Gastroesophageal sphincter (tissue), 4 donors: ENCODE measurements at regions not wholly inside any gene's neighbourhood (a gene's known extent, or its start where the extent isn't known, plus 50 kb on each side); places are given as distances from the start of the nearest gene placed in this dataset.

Experiments
- ATAC-seq: fragments of 150-250 bp; one replicate; pipeline ENCODE4 v1.9.1; 2016; ENCODE audit warnings: mild to moderate bottlenecking, moderate library complexity
- H3K27ac ChIP-seq, 4 donors: fragments of 200-600 bp; sonication (generic) in 3 of 4; 1 replicate in 3 of 4; 2 replicates in 1 of 4; pipeline ENCODE4 v1.5.1; 2016 to 2019
- H3K27me3 ChIP-seq: fragments of 200-600 bp; sonication (generic); one replicate; pipeline ENCODE4 v1.5.1; 2019
- H3K36me3 ChIP-seq, 2 donors: fragments of 200-600 bp; sonication (generic); one replicate each; pipeline ENCODE4 v1.5.1; 2019; ENCODE audit warnings: control low read depth in 1 of 2
- H3K4me1 ChIP-seq, 3 donors: fragments of 200-600 bp; sonication (generic); 1 replicate in 2 of 3; 2 replicates in 1 of 3; pipeline ENCODE4 v1.5.1; 2016 to 2019; ENCODE audit warnings: control low read depth in 2 of 3
- H3K4me3 ChIP-seq, 2 donors: fragments of 200-600 bp; sonication (generic); one replicate each; pipeline ENCODE4 v1.5.1; 2019; ENCODE audit warnings: mild to moderate bottlenecking in 1 of 2, moderate library complexity in 1 of 2
- H3K9me3 ChIP-seq, 3 donors: fragments of 200-600 bp; sonication (generic); one replicate each; pipeline ENCODE4 v1.5.1; 2017 to 2019; ENCODE audit warnings: control low read depth in 2 of 3
- CTCF ChIP-seq, 4 experiments: fragments of 200-600 bp in 2 of 4; fragments of 450-650 bp in 2 of 4; sonication (generic) in 1 of 4; IDR thresholded peaks; one replicate each; pipeline ENCODE4 v1.5.1; 2017 to 2019; ENCODE audit warnings: antibody characterized with exemption in 4 of 4, mild to moderate bottlenecking in 2 of 4, moderate library complexity in 2 of 4
- EP300 ChIP-seq: sonication (generic); formaldehyde crosslinking; IDR thresholded peaks from one replicate; pipeline ENCODE4 v1.6.1; 2017; ENCODE audit warnings: antibody characterized with exemption, mild to moderate bottlenecking
- POLR2A ChIP-seq, 2 donors: fragments of 450-650 bp; IDR thresholded peaks; one replicate each; pipeline ENCODE4 v1.6.1; 2017; ENCODE audit warnings: antibody characterized with exemption in 2 of 2, mild to moderate bottlenecking in 2 of 2, moderate library complexity in 1 of 2
- POLR2AphosphoS5 ChIP-seq: sonication (generic); formaldehyde crosslinking; IDR thresholded peaks from one replicate; pipeline ENCODE4 v1.6.1; 2017; ENCODE audit warnings: antibody characterized with exemption
- WGBS, 2 donors: methylation state at CpG; one replicate each; pipeline ENCODE4 v1.1.5; 2018; ENCODE audit warnings: low coverage in 1 of 2; 5-methylcytosine and 5-hydroxymethylcytosine counted together

- Histone ChIP-seq H3K36me3 (no peaks in the 10 kb centered on the region), H3K4me1 (no peaks in the 10 kb centered on the region), H3K27ac (no peak overlapping the region), H3K4me3 (no peak overlapping the region), H3K9me3 (no peaks in the 10 kb centered on the region), H3K27me3 (no peaks in the 10 kb centered on the region)
- no peak for TF ChIP-seq CTCF (IDR thresholded peaks at IDR 0.05)
- 74 to 84% methylated on average over 5 of the region's 5 CpGs for WGBS, 2 donors
- no peak for ATAC-seq
Measured at GRCh38 chr4:121220698-121221097, 56.6 kb upstream of the TNIP3 start.

GRCh38 chr4:121219227-121219626 is 55.1 kb upstream of the TNIP3 start:
- Histone ChIP-seq H3K4me1 (no peaks in the 10 kb centered on the region), H3K9me3 (no peaks in the 10 kb centered on the region), H3K4me3 (no peak overlapping the region), H3K36me3 (no peaks in the 10 kb centered on the region), H3K27ac (no peak overlapping the region), H3K27me3 (no peaks in the 10 kb centered on the region)
- no peak for ATAC-seq
- TF ChIP-seq CTCF (IDR thresholded peaks at IDR 0.05) = no peak
- TF ChIP-seq POLR2A (IDR thresholded peaks at IDR 0.05) = no peak
- no peak for TF ChIP-seq POLR2AphosphoS5
- no peak for TF ChIP-seq EP300
- 31 to 33% methylated on average over 1 of the region's 1 CpG for WGBS, 2 donors

- H3K4me3 ChIP-seq = no peak overlapping the region
- 68 to 70% methylated on average over 2 of the region's 2 CpGs for WGBS, 2 donors
- TF ChIP-seq EP300 (no peak), POLR2A (IDR thresholded peaks at IDR 0.05) (no peak), CTCF (IDR thresholded peaks at IDR 0.05) (no peak), POLR2AphosphoS5 (no peak)
- H3K27ac ChIP-seq = no peak overlapping the region
- ATAC-seq = no peak
- no peaks in the 10 kb centered on the region for H3K4me1 ChIP-seq
- H3K36me3 ChIP-seq = no peaks in the 10 kb centered on the region
- no peaks in the 10 kb centered on the region for H3K9me3 ChIP-seq
- no peaks in the 10 kb centered on the region for H3K27me3 ChIP-seq
Measured at GRCh38 chr4:121217351-121217750, 53.2 kb upstream of the TNIP3 start.

- ATAC-seq = no peak
- no peaks in the 10 kb centered on the region for H3K36me3 ChIP-seq
- no peaks in the 10 kb centered on the region for H3K4me1 ChIP-seq
- H3K9me3 ChIP-seq = no peaks in the 10 kb centered on the region
- H3K27ac ChIP-seq = no peak overlapping the region
- 75% methylated on average over 3 of the region's 3 CpGs for WGBS, 2 donors
- no peak for TF ChIP-seq POLR2A (IDR thresholded peaks at IDR 0.05)
- TF ChIP-seq EP300 = no peak
- no peak for TF ChIP-seq CTCF (IDR thresholded peaks at IDR 0.05)
- no peak for TF ChIP-seq POLR2AphosphoS5
- no peaks in the 10 kb centered on the region for H3K27me3 ChIP-seq
- no peak overlapping the region for H3K4me3 ChIP-seq
Measured at GRCh38 chr4:121216461-121216860, 52.3 kb upstream of the TNIP3 start.

GRCh38 chr4:121213940-121214339 is 49.8 kb upstream of the TNIP3 start:
- 81 to 92% methylated on average over 7 of the region's 7 CpGs for WGBS, 2 donors
- H3K4me3 ChIP-seq = no peak overlapping the region
- no peaks in the 10 kb centered on the region for H3K4me1 ChIP-seq
- ATAC-seq = no peak
- no peaks in the 10 kb centered on the region for H3K9me3 ChIP-seq
- no peak overlapping the region for H3K27ac ChIP-seq
- no peaks in the 10 kb centered on the region for H3K36me3 ChIP-seq
- TF ChIP-seq POLR2A (IDR thresholded peaks at IDR 0.05) = no peak
- TF ChIP-seq POLR2AphosphoS5 = no peak
- no peak for TF ChIP-seq CTCF (IDR thresholded peaks at IDR 0.05)
- no peak for TF ChIP-seq EP300
- no peaks in the 10 kb centered on the region for H3K27me3 ChIP-seq
